ENCODE measurements at regions not wholly inside any gene's neighbourhood (a gene's known extent, or its start where the extent isn't known, plus 50 kb on each side); places are given as distances from the start of the nearest gene placed in this dataset.

- ChIA-PET POLR2A (ENCODE audit: unreplicated experiment) (no interaction called here), CTCF (no interaction called here)
- H3K14ac ChIP-seq (replicated peaks; ENCODE audit: low read depth, low read length) = no peak overlapping the region
- no peak overlapping the region for H3K18ac ChIP-seq (ENCODE audit: low read depth, low read length)
- TF ChIP-seq MAFK (IDR thresholded peaks at IDR 0.05; ENCODE audit: low read depth, low read length) = no peak
- H2BK120ac ChIP-seq (ENCODE audit: low read depth, low read length) = no peak overlapping the region
- H3K4me2 ChIP-seq (ENCODE audit: low read depth, low read length) = no peak overlapping the region
- H3K27me3 ChIP-seq (ENCODE audit: control insufficient read depth, insufficient read depth, low read length) = peaks cover 16% of the 10 kb centered on the region
- no peaks in the 10 kb centered on the region for H3K36me3 ChIP-seq (ENCODE audit: control insufficient read depth, insufficient read depth, low read length)
- in situ Hi-C loops (cut with MboI; ENCODE audit: low sequenced_read_pairs) = no loop called here
- H4K5ac ChIP-seq (ENCODE audit: low read depth, low read length) = no peak overlapping the region
- no peak overlapping the region for H4K91ac ChIP-seq (ENCODE audit: insufficient read depth, low read depth, low read length)
- no peak overlapping the region for H3K27ac ChIP-seq (ENCODE audit: insufficient read depth, low read length)
- no peak overlapping the region for H2BK5ac ChIP-seq (ENCODE audit: low read depth, low read length, poor library complexity, severe bottlenecking)
- no peaks in the 10 kb centered on the region for H4K20me1 ChIP-seq (ENCODE audit: insufficient read depth, low read length)
- H3K79me1 ChIP-seq (ENCODE audit: low read depth in 1 of 2, low read length in 2 of 2) = no peaks in the 10 kb centered on the region
- no peak for DNase-seq
- no peak overlapping the region for H2BK20ac ChIP-seq (ENCODE audit: low read depth, low read length)
- no peak overlapping the region for H2AK5ac ChIP-seq (ENCODE audit: low read depth, low read length)
- H3K56ac ChIP-seq (ENCODE audit: extremely low read depth, insufficient read depth, low read length) = no peak overlapping the region
- dilution Hi-C loops (cut with HindIII; ENCODE audit: low sequenced_read_pairs, unreplicated experiment) = no loop called here
- H3K9me1 ChIP-seq (ENCODE audit: insufficient read depth, low read length) = peaks cover 2% of the 10 kb centered on the region; the same call in 1 of the 2 replicates
- H3K4ac ChIP-seq (ENCODE audit: low read depth, low read length) = no peak overlapping the region
- no peak overlapping the region for H3K23ac ChIP-seq (ENCODE audit: low read depth, low read length)
- no peaks in the 10 kb centered on the region for H3K4me1 ChIP-seq (ENCODE audit: control insufficient read depth, insufficient read depth, low read length)
- ATAC-seq (ENCODE audit: low read depth) = no peak
- H2BK15ac ChIP-seq (ENCODE audit: low read depth, low read length) = no peak overlapping the region
- H2AFZ ChIP-seq (replicated peaks; ENCODE audit: low read length, poor library complexity) = no peak overlapping the region
- H3K4me3 ChIP-seq (ENCODE audit: insufficient read depth, low read depth, low read length) = no peak overlapping the region
- no peak overlapping the region for H3K9ac ChIP-seq (ENCODE audit: low read depth, low read length)
- intact Hi-C loops (cut with micrococcal nuclease) = no loop called here
- H4K8ac ChIP-seq (ENCODE audit: low read depth in 2 of 2, low read length in 2 of 2) = no peak overlapping the region
- WGBS, 2 experiments (ENCODE audit: extremely low coverage in 2 of 2, insufficient read length in 1 of 2) = no CpG with 5 or more reads among the region's 7 CpGs
- BruUV-seq (replicated peaks) = no TSS peak
- H3K9me3 ChIP-seq (ENCODE audit: control insufficient read depth, insufficient read depth, low read length) = no peaks in the 10 kb centered on the region
- no peak overlapping the region for H2AK9ac ChIP-seq (replicated peaks; ENCODE audit: low read depth, low read length, poor library complexity)
Observed at GRCh38 chr10:42937048-42937447, 139.8 kb upstream of the RET start.

Measured in IMR-90 (cell line).